ENCODE measurements at regions not wholly inside any gene's neighbourhood (a gene's known extent, or its start where the extent isn't known, plus 50 kb on each side); places are given as distances from the start of the nearest gene placed in this dataset.

DNA sequence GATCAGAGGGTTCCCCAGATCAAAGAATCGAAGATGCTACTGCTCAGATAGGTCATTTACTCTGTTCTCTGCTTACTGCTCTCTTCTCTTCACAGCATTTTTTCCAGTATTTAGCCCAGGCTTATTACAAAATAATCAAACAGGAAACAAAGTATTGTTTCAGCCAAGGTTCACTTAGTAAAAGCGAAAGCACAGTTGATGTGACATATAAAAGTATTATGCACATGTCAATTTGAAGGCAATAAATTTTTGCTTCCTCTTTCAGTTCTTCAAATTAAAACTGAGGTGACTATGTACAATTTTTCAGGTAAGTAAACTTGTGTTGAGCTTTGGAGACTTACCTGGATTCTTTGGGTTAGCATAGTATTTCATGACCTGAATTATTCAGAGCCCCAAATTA, 262.8 kb upstream of the CHST9 start:
- no CpG with 5 or more reads among the region's 2 CpGs for WGBS (ENCODE audit: extremely low coverage, insufficient read length, low lambda C conversion rate)
- no peak overlapping the region for H2BK12ac ChIP-seq (ENCODE audit: insufficient read length, low read depth, low read length)
- H3K9me3 ChIP-seq (ENCODE audit: control insufficient read depth, low read depth, low read length): peaks cover 4% of the 10 kb centered on the region
- H3K36me3 Mint-ChIP-seq (ENCODE audit: insufficient read depth in 1 of 3, low read depth in 3 of 3): peaks cover 6 to 10% (median 7%) of the 10 kb centered on the region in 3 experiments; a peak in 4 of 7 replicates
- H2AK5ac ChIP-seq (ENCODE audit: insufficient read length, low read length): no peak overlapping the region
- no peak overlapping the region for H3K9ac ChIP-seq (ENCODE audit: extremely low read depth, insufficient read length, low read length)
- H3K14ac ChIP-seq (ENCODE audit: insufficient read depth, low read length): no peak overlapping the region
- H4K20me1 ChIP-seq (ENCODE audit: control insufficient read depth, insufficient read depth, insufficient read length): no peaks in the 10 kb centered on the region
- H2BK15ac ChIP-seq (ENCODE audit: low read depth, low read length): no peak overlapping the region
- no peak overlapping the region for H2BK5ac ChIP-seq (ENCODE audit: insufficient read length, low read length)
- H3K23ac ChIP-seq (ENCODE audit: insufficient read length, low read depth, low read length): no peak overlapping the region
- no peak overlapping the region for H3K4me3 Mint-ChIP-seq
- no peak for DNase-seq
- H4K91ac ChIP-seq (ENCODE audit: insufficient read length, low read depth, low read length): no peak overlapping the region
- H3K56ac ChIP-seq (ENCODE audit: insufficient read length, low read depth, low read length): no peak overlapping the region
- no peaks in the 10 kb centered on the region for H3K79me1 ChIP-seq (ENCODE audit: insufficient read depth, low read depth, low read length, poor library complexity, severe bottlenecking)
- no peaks in the 10 kb centered on the region for H3K23me2 ChIP-seq (ENCODE audit: insufficient read length, low read depth, low read length, poor library complexity, severe bottlenecking)
- no peak overlapping the region for H3K18ac ChIP-seq (ENCODE audit: insufficient read length, low read depth, low read length)
- no peak overlapping the region for H2BK20ac ChIP-seq (ENCODE audit: low read depth, low read length, poor library complexity, severe bottlenecking)
- no peak overlapping the region for H2BK120ac ChIP-seq (ENCODE audit: low read depth, low read length, poor library complexity, severe bottlenecking)
- H3K4ac ChIP-seq (ENCODE audit: low read depth, low read length): no peak overlapping the region
- no peak overlapping the region for H3K27ac Mint-ChIP-seq
- no peak overlapping the region for H4K5ac ChIP-seq (ENCODE audit: insufficient read length, low read depth, low read length)
- no peaks in the 10 kb centered on the region for H3K27me3 Mint-ChIP-seq (ENCODE audit: low read depth)
- H3K27ac ChIP-seq (ENCODE audit: insufficient read length, low read depth, low read length): no peak overlapping the region
- no peak overlapping the region for H2AFZ ChIP-seq (ENCODE audit: low read length)
- peaks cover 5 to 8% of the 10 kb centered on the region in 2 experiments; a peak in 3 of 5 replicates for H3K9me3 Mint-ChIP-seq
- peaks cover 4 to 7% of the 10 kb centered on the region in 2 experiments for H3K4me1 Mint-ChIP-seq
- H3K4me2 ChIP-seq (ENCODE audit: insufficient read depth, insufficient read length, low read length): no peak overlapping the region
- H4K8ac ChIP-seq (replicated peaks; ENCODE audit: insufficient read length, low read depth, low read length): no peak overlapping the region
- H3K4me1 ChIP-seq (ENCODE audit: insufficient read depth, low read length): no peaks in the 10 kb centered on the region
- H3T11ph ChIP-seq (ENCODE audit: low read length): no peak overlapping the region
- no peaks in the 10 kb centered on the region for H3K27me3 ChIP-seq (ENCODE audit: insufficient read depth, low read length)
- no peaks in the 10 kb centered on the region for H3K79me2 ChIP-seq (ENCODE audit: insufficient read depth, low read length)
- TF ChIP-seq CTCF (conservative IDR thresholded peaks at IDR 0.05): no peak
